Astrocyte (in vitro differentiated cells and primary cell): ENCODE measurements at regions not wholly inside any gene's neighbourhood (a gene's known extent, or its start where the extent isn't known, plus 50 kb on each side); places are given as distances from the start of the nearest gene placed in this dataset.

ENCODE experiments used
- DNase-seq: peaks from one replicate; pipeline ENCODE4 v3.0.0-alpha.2; 2010; ENCODE audit warnings: low read depth
- FAIRE-seq: peaks from 2 replicates; lab custom pipeline; 2011; peaks lifted over from hg19 to GRCh38; lab: Jason Lieb, UNC
- H2AFZ ChIP-seq: 2 replicates; pipeline ENCODE4 v1.6.0; 2012; ENCODE audit warnings: low read depth, low read length, inconsistent platforms
- H3K27ac ChIP-seq: 2 replicates; pipeline ENCODE4 v1.5.1; 2011; ENCODE audit warnings: low read depth, low read length, inconsistent platforms
- H3K27me3 ChIP-seq: 2 replicates; pipeline ENCODE4 v1.6.0; 2011; ENCODE audit warnings: low read length, inconsistent platforms; ENCODE audit not compliant: insufficient read depth
- H3K36me3 ChIP-seq: 2 replicates; pipeline ENCODE4 v1.5.1; 2011; ENCODE audit warnings: low read length, inconsistent platforms; ENCODE audit not compliant: insufficient read depth
- H3K4me1 ChIP-seq: 2 replicates; pipeline ENCODE4 v1.5.1; 2011; ENCODE audit warnings: low read length, inconsistent platforms; ENCODE audit not compliant: insufficient read depth
- H3K4me2 ChIP-seq: 2 replicates; pipeline ENCODE4 v1.6.0; 2012; ENCODE audit warnings: low read length, inconsistent platforms
- H3K4me3 ChIP-seq: 2 replicates; pipeline ENCODE4 v1.5.1; 2011; ENCODE audit warnings: low read depth, mild to moderate bottlenecking, low read length, inconsistent platforms; ENCODE audit not compliant: insufficient read depth
- H3K79me2 ChIP-seq: 2 replicates; pipeline ENCODE4 v1.6.0; 2012; ENCODE audit warnings: mild to moderate bottlenecking, low read length, inconsistent platforms; ENCODE audit not compliant: insufficient read depth
- H3K9ac ChIP-seq: 2 replicates; pipeline ENCODE4 v1.6.0; 2012; ENCODE audit warnings: mild to moderate bottlenecking, low read length, inconsistent platforms
- H3K9me3 ChIP-seq: 2 replicates; pipeline ENCODE4 v1.5.1; 2012; ENCODE audit warnings: low read depth, mild to moderate bottlenecking, low read length, inconsistent platforms; ENCODE audit not compliant: insufficient read depth
- H4K20me1 ChIP-seq: 2 replicates; pipeline ENCODE4 v1.6.0; 2012; ENCODE audit warnings: low read length, inconsistent platforms; ENCODE audit not compliant: insufficient read depth
- H3K27ac Mint-ChIP-seq: one replicate; pipeline ENCODE4 v1.8.0; 2021; ENCODE audit warnings: mild to moderate bottlenecking, mixed read lengths; ENCODE audit not compliant: unreplicated experiment
- H3K27me3 Mint-ChIP-seq: one replicate; pipeline ENCODE4 v1.8.0; 2021; ENCODE audit warnings: low read depth, mixed read lengths; ENCODE audit not compliant: unreplicated experiment
- H3K36me3 Mint-ChIP-seq: one replicate; pipeline ENCODE4 v1.8.0; 2021; ENCODE audit warnings: low read depth, mixed read lengths; ENCODE audit not compliant: unreplicated experiment
- H3K4me1 Mint-ChIP-seq: one replicate; pipeline ENCODE4 v1.8.0; 2021; ENCODE audit warnings: low read depth, mixed read lengths; ENCODE audit not compliant: unreplicated experiment
- H3K4me3 Mint-ChIP-seq: one replicate; pipeline ENCODE4 v1.8.0; 2021; ENCODE audit warnings: mild to moderate bottlenecking, moderate library complexity, mixed read lengths; ENCODE audit not compliant: unreplicated experiment
- H3K9me3 Mint-ChIP-seq: one replicate; pipeline ENCODE4 v1.8.0; 2021; ENCODE audit warnings: mild to moderate bottlenecking, mixed read lengths; ENCODE audit not compliant: unreplicated experiment
- EZH2 ChIP-seq: IDR thresholded peaks from 2 replicates; pipeline ENCODE4 v1.6.1; 2012; ENCODE audit warnings: mild to moderate bottlenecking, low read length, inconsistent platforms; ENCODE audit not compliant: insufficient read depth
- TF ChIP-seq, protein P1 (sequence below): IDR thresholded peaks from 2 replicates; pipeline ENCODE4 v1.5.1; 2011; ENCODE audit warnings: low read depth, mild to moderate bottlenecking, inconsistent platforms, low read length, moderate library complexity; ENCODE audit not compliant: insufficient read depth

DNA sequence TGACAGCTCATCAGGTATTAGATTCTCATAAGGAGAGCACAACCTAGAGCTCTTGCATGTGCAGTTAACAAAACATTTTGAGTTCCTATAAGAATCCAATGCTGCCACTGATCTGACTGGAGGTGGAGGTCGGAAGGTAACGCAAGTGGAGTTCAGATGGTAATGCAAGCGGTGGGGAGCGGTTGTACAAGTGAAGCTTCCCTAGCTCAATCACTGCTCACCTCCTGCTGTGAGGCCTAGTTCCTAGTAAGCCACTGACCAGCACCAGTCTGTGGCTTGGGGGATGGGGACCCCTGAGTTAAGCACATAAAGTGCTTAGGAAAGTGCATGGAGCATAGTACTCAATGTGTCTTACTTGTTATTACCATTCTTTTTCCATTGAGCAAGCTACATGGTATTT is 983.2 kb upstream of the IGFBP7 start:
- no peak overlapping the region for H2AFZ ChIP-seq
- H3K9ac ChIP-seq: no peak overlapping the region
- Mint-ChIP-seq H3K27me3 (no peaks in the 10 kb centered on the region), H3K27ac (no peak overlapping the region), H3K36me3 (no peaks in the 10 kb centered on the region), H3K9me3 (no peaks in the 10 kb centered on the region), H3K4me1 (no peaks in the 10 kb centered on the region), H3K4me3 (no peak overlapping the region)
- no peak for DNase-seq
- no peaks in the 10 kb centered on the region for H3K4me1 ChIP-seq
- FAIRE-seq: no peak
- peaks cover 2% of the 10 kb centered on the region for H3K9me3 ChIP-seq
- H3K27me3 ChIP-seq: no peaks in the 10 kb centered on the region
- TF ChIP-seq, protein P1, sequence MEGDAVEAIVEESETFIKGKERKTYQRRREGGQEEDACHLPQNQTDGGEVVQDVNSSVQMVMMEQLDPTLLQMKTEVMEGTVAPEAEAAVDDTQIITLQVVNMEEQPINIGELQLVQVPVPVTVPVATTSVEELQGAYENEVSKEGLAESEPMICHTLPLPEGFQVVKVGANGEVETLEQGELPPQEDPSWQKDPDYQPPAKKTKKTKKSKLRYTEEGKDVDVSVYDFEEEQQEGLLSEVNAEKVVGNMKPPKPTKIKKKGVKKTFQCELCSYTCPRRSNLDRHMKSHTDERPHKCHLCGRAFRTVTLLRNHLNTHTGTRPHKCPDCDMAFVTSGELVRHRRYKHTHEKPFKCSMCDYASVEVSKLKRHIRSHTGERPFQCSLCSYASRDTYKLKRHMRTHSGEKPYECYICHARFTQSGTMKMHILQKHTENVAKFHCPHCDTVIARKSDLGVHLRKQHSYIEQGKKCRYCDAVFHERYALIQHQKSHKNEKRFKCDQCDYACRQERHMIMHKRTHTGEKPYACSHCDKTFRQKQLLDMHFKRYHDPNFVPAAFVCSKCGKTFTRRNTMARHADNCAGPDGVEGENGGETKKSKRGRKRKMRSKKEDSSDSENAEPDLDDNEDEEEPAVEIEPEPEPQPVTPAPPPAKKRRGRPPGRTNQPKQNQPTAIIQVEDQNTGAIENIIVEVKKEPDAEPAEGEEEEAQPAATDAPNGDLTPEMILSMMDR: no peak
- TF ChIP-seq EZH2: no peak
- H4K20me1 ChIP-seq: no peaks in the 10 kb centered on the region
- H3K36me3 ChIP-seq: no peaks in the 10 kb centered on the region
- no peak overlapping the region for H3K27ac ChIP-seq
- no peaks in the 10 kb centered on the region for H3K79me2 ChIP-seq
- H3K4me3 ChIP-seq: no peak overlapping the region
- no peak overlapping the region for H3K4me2 ChIP-seq

DNA sequence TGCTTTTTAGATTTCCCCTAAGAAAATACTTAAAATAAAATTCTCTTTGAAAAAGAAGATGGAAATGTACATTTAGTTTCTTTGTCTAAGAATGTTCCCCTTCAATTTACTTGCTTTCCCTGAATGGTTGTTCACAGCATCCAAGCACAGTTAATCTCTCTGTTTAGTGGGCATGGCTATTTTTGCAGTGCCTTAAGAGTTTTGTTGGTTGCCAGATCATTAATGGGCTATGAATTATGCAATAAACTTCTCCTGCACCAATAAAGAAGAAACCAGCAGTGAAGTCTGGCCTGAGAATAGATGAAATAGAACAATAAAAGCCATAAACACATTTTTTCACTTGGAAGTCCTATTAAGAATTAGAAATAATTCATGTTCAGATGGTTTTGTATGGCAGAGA is 980.4 kb upstream of the IGFBP7 start:
- Mint-ChIP-seq H3K36me3 (no peaks in the 10 kb centered on the region), H3K27me3 (no peaks in the 10 kb centered on the region), H3K4me1 (no peaks in the 10 kb centered on the region), H3K9me3 (no peaks in the 10 kb centered on the region), H3K27ac (no peak overlapping the region), H3K4me3 (no peak overlapping the region)
- FAIRE-seq: no peak
- TF ChIP-seq, protein P1: no peak
- no peak for TF ChIP-seq EZH2
- H3K27ac ChIP-seq: no peak overlapping the region
- no peaks in the 10 kb centered on the region for H3K4me1 ChIP-seq
- no peak overlapping the region for H3K9ac ChIP-seq
- H3K36me3 ChIP-seq: no peaks in the 10 kb centered on the region
- no peak overlapping the region for H3K4me2 ChIP-seq
- H2AFZ ChIP-seq: no peak overlapping the region
- H3K79me2 ChIP-seq: no peaks in the 10 kb centered on the region
- no peak for DNase-seq
- H4K20me1 ChIP-seq: no peaks in the 10 kb centered on the region
- no peak overlapping the region for H3K4me3 ChIP-seq
- H3K27me3 ChIP-seq: no peaks in the 10 kb centered on the region
- peaks cover 2% of the 10 kb centered on the region for H3K9me3 ChIP-seq

DNA sequence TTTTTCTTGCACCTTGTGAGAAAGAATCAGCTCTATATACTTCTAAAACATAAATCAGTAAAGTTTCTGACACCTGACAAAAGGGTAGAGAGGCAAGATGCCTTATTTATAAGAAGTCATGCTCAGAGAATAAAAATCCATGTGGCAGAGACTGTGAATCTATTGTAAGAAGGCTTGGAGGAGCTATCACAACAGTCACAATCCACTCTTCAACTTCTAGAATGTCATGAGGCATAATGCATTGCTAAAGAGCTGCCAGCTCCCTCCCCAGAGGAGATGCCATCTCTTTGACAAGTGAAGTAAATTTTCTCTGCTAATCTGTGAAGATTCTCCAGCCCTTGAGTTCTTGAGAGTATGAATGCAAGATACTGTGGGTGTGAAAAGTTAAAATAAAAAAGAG is 971.2 kb upstream of the IGFBP7 start:
- Histone ChIP-seq H3K4me3 (no peak overlapping the region), H3K4me1 (no peaks in the 10 kb centered on the region), H3K79me2 (no peaks in the 10 kb centered on the region), H3K4me2 (no peak overlapping the region), H3K9ac (no peak overlapping the region), H2AFZ (no peak overlapping the region), H3K36me3 (no peaks in the 10 kb centered on the region), H3K27me3 (no peaks in the 10 kb centered on the region), H3K27ac (no peak overlapping the region), H4K20me1 (no peaks in the 10 kb centered on the region), H3K9me3 (no peaks in the 10 kb centered on the region)
- Mint-ChIP-seq H3K27me3 (no peaks in the 10 kb centered on the region), H3K27ac (no peak overlapping the region), H3K9me3 (no peaks in the 10 kb centered on the region), H3K36me3 (no peaks in the 10 kb centered on the region), H3K4me3 (no peak overlapping the region), H3K4me1 (no peaks in the 10 kb centered on the region)
- no peak for DNase-seq
- no peak for FAIRE-seq
- TF ChIP-seq EZH2: no peak
- TF ChIP-seq, protein P1: no peak
